Frontal cortex (tissue), 3 donors: ENCODE measurements at regions not wholly inside any gene's neighbourhood (a gene's known extent, or its start where the extent isn't known, plus 50 kb on each side); places are given as distances from the start of the nearest gene placed in this dataset.
"Not testable (repeated sequence)": the region's sequence is repeated elsewhere in the genome, so short reads cannot be mapped to it uniquely, and the experiment has no call there.

Experiments used
- DNase-seq, 2 donors: peaks; one replicate each; pipeline ENCODE4 v3.0.0; 2012; ENCODE audit warnings: low spot score in 2 of 2
- FAIRE-seq: peaks from 2 replicates; lab custom pipeline; 2012; peaks lifted over from hg19 to GRCh38; lab: Jason Lieb, UNC
- donor health status: control.
- donor health status: control.
- donor health status: control.

DNA sequence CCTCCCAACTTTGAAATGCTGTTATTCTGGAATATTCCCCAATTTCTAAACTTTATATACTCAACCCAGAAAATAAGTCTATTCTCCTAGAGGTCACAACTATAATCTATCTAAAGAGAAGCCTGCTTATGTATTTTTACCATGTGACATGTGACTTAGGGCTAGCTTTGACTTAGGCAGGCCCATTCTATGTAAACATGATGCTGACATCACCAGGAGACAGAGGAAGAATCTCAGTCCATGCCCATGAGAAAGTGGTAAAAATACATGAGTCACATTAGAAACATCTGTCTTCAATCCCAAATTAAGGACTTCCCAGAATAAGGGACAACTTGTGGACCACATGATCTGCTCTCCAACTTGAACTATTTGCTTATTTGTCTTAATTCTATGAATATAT lies 113.6 kb upstream of the ID4 start:
- no peak for DNase-seq
- no peak for FAIRE-seq

GRCh38 chr6:19725436-19725835 lies 111.7 kb upstream of the ID4 start:
- FAIRE-seq, DNase-seq: not testable (repeated sequence)

DNA sequence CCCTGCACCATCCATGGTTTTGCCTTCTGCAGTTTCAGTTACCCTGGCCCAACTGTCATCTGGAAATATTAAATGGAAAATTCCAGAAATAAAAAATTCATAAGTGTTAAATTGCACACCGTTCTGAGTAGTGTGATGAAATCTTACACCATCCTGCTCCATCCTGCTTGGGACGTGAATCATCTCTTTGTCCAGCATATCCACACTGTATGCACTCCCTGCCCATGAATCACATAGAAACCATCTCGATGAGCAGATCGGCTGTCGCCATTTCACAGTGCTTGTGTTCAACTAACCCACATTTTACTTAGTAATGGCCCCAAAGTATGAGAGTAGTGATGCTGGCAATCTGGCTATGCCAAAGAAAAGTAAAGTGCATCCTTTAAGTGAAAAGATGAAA lies 105.9 kb upstream of the ID4 start:
- DNase-seq (no peak), FAIRE-seq (no peak)

DNA sequence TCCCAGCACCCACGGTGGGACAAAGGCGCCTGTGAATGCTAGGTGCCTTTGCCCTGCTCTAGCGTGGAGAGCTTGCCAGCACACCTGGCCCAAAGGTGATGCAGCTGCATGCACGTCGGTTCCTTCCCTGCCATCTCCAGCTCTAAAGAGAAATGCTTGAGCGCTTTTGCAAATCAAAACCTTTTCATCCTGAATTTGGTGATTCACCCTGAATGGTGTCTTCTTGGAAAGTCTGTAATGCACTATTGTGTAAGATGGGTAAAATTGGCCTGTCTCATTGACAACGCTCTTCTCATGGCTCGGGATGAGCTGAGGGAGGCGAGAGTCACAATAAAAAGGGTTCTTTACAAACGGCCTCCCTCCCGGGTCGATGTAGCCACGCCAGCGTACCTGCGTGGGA lies 103.1 kb upstream of the ID4 start:
- DNase-seq, result no peak
- FAIRE-seq, result no peak

DNA sequence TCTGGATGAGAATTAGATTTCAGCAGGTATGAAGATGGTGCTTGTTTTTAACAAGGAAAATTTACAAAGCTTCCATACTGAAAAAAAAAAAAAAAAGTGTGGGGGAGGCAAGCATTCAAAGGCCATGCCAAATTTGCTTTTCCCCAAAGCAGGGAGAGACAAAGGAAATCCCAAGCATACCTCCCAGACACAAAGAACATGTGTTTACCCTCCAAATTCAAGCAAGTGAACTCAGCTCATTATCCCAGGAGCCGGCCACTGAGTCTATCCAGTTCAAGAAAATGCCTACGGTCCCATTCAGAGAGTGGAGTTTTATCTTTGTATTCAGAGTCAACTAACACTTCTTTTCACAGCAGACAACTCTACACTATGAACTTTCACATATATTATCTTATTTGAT lies 102.7 kb upstream of the ID4 start:
- FAIRE-seq (no peak), DNase-seq (no peak)

- FAIRE-seq (no peak), DNase-seq (no peak)
Measured at GRCh38 chr6:19736066-19736465, 101.1 kb upstream of the ID4 start.

GRCh38 chr6:19738010-19738409 lies 99.2 kb upstream of the ID4 start:
- FAIRE-seq, result no peak
- DNase-seq, result no peak

GRCh38 chr6:19749722-19750121 lies 87.4 kb upstream of the ID4 start:
- DNase-seq, result no peak
- FAIRE-seq, result no peak

DNA sequence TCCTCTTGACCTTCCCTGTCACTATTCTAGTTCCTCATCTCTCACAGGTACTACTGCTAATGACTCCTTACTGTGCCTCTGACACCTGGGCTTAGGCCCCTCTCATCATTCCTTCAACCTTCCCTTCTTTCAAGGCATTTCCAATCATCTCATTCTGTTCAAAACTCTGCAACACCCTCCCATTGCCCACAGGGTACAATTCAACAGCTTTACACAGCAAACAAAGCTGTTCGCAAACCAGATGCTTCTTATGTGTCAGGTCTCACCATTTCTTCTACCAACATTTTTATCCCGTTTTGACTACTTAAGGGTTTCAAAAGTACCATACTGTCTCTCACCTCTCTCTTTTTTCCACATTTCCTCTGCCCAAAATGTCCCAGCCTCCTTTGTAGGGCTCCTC lies 84.4 kb upstream of the ID4 start:
- FAIRE-seq (no peak), DNase-seq (no peak)

GRCh38 chr6:19753826-19754225 lies 83.3 kb upstream of the ID4 start:
- no peak for DNase-seq
- no peak for FAIRE-seq

GRCh38 chr6:19754686-19755085 lies 82.5 kb upstream of the ID4 start:
- DNase-seq, result no peak
- no peak for FAIRE-seq

GRCh38 chr6:19755181-19755580 lies 82.0 kb upstream of the ID4 start:
- FAIRE-seq, result no peak
- DNase-seq, result no peak

DNA sequence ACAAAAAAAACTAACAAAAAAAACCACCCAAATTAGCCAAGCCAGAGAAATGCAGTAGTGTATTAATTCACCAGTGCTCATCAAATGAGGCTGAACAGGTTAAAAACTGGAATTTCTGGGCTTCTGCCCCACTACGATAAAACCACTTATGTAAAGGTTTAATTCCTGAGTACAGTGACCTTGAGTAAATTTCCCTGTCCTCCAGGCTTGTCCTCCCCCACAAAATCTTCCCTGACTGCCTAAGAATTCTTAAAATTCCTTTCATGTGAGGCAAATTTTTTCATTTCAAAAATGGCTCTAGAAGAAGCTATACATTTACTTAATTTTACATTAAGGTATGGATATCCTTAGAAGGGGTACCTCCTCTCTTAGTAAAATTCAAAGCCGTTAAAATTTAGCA lies 80.1 kb upstream of the ID4 start:
- FAIRE-seq (no peak), DNase-seq (no peak)

DNA sequence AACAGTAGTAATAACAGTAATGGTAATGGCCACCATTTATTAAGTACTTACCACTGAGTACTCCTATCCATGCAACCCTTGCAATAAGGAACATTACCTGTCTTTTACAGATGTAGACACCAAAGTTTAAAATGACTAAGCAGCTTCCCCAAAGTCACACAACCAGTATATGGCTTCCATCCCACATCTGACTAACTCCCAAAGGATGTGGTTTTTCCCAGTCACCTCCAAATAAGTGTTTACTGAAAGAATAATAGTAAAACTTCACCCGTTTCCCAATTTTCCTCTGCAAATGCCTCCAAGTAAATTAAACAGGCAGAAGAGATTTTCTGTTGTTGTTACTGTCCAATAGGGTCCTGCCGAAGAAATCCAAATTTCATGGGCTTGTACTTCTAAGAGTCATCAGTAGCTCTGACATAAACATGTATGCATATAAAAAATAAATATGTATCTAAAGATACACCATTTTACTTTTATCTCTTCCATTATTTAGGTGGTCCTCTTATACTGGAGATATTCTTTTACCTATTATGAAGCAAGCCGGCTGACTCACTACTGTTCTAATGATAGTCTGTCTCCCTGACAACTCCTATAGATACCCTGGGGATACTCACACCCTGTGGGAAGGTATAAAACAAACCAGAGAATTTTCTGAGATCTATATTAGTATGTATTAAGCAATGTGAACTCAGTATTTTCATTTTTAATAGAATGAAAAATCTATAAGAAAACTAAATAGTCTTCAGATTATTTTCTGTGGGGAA lies 77.9 kb upstream of the ID4 start:
- no peak for FAIRE-seq
- DNase-seq, result no peak

- no peak for DNase-seq
- FAIRE-seq, result no peak
Measured at GRCh38 chr6:19761121-19761520, 76.0 kb upstream of the ID4 start.

- FAIRE-seq (no peak), DNase-seq (no peak)
Measured at GRCh38 chr6:19771753-19772336, 65.3 kb upstream of the ID4 start.

GRCh38 chr6:19772891-19773290 lies 64.3 kb upstream of the ID4 start:
- DNase-seq, result no peak
- FAIRE-seq, result no peak

DNA sequence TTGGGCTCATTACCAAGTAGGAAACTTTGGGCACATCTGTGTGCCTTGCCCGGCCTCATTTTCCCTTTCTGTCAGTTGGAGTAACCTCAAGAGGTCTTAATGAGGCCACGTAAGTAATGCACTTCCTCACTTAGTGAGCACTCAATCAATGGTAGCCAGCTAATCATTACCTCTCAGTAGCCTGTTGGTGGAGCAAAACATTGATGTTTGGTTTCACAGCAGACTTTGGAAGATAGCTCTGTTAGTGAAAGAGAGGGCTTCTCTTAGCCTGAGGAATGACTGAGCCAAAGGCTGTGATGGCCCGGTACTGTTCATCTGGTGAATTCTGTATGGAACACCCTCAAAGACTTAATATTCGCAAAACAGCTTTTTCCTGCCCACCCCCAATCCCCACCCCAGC lies 55.9 kb upstream of the ID4 start:
- no peak for DNase-seq
- FAIRE-seq, result no peak

GRCh38 chr6:19782588-19782987 lies 54.6 kb upstream of the ID4 start:
- DNase-seq (no peak), FAIRE-seq (no peak)
